ENCODE measurements at regions not wholly inside any gene's neighbourhood (a gene's known extent, or its start where the extent isn't known, plus 50 kb on each side); places are given as distances from the start of the nearest gene placed in this dataset.

DNA sequence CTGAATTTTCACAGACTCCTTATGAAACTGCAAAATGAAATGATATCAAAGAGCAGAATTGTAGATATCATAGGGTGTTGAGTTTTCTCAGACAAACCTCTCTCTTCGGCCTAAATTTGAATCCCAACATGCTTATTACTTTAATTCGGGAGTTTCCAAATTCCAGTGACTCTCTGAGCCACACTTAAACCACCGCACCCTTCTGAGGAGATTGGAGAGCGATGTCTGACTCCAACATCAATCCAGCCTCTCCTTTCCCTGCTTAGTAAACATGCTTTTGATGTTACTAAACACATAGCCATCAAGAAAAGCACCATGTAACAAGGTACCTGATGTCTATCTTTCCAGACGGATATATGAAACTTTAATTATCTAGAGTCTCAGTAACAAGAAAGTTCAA is 103.1 kb upstream of the ARHGAP28 start:
- Mint-ChIP-seq H3K4me3 (no peak overlapping the region), H3K4me1 (no peaks in the 10 kb centered on the region), H3K9me3 (peaks cover 0 to 5% (median 0%) of the 10 kb centered on the region in 7 donors), H3K36me3 (no peaks in the 10 kb centered on the region), H3K27ac (peak overlapping the region in 1 of 7 donors; percentile 23), H3K27me3 (ENCODE audit: low read depth in 3 of 3) (peaks cover 0 to 1% (median 1%) of the 10 kb centered on the region in 3 donors)
- Histone ChIP-seq H3K36me3 (replicated peaks in 1 of 2; ENCODE audit: control insufficient read depth in 1 of 2, insufficient read depth in 2 of 2, low read length in 2 of 2) (no peaks in the 10 kb centered on the region), H3K9me3 (replicated peaks in 1 of 2; ENCODE audit: control insufficient read depth in 1 of 2, insufficient read depth in 1 of 2, low read length in 2 of 2) (no peaks in the 10 kb centered on the region), H3K27ac (ENCODE audit: low read depth in 1 of 2, low read length in 2 of 2) (no peak overlapping the region), H3K4me2 (replicated peaks; ENCODE audit: extremely low read depth, low read length, poor library complexity, severe bottlenecking) (no peak overlapping the region), H3K4me3 (replicated peaks in 1 of 3; ENCODE audit: low read depth in 2 of 3, low read length in 3 of 3) (no peak overlapping the region), H2AFZ (ENCODE audit: insufficient read depth, low read depth, low read length, poor library complexity, severe bottlenecking) (no peak overlapping the region), H4K20me1 (ENCODE audit: insufficient read depth, low read length) (no peaks in the 10 kb centered on the region), H3K79me2 (ENCODE audit: insufficient read depth, low read length) (no peaks in the 10 kb centered on the region), H3K27me3 (ENCODE audit: control insufficient read depth in 2 of 2, insufficient read depth in 2 of 2, low read length in 2 of 2) (no peaks in the 10 kb centered on the region), H3K4me1 (ENCODE audit: control insufficient read depth in 1 of 2, insufficient read depth in 2 of 2, low read length in 2 of 2) (no peaks in the 10 kb centered on the region), H3K9ac (ENCODE audit: insufficient read depth, low read length, poor library complexity, severe bottlenecking) (no peak overlapping the region)
- WGBS (ENCODE audit: insufficient coverage) = 100% methylated on average over 2 of the region's 5 CpGs
- intact Hi-C loops (cut with micrococcal nuclease) = no loop called here
- DNase-seq = no peak
- TF ChIP-seq, protein P1, sequence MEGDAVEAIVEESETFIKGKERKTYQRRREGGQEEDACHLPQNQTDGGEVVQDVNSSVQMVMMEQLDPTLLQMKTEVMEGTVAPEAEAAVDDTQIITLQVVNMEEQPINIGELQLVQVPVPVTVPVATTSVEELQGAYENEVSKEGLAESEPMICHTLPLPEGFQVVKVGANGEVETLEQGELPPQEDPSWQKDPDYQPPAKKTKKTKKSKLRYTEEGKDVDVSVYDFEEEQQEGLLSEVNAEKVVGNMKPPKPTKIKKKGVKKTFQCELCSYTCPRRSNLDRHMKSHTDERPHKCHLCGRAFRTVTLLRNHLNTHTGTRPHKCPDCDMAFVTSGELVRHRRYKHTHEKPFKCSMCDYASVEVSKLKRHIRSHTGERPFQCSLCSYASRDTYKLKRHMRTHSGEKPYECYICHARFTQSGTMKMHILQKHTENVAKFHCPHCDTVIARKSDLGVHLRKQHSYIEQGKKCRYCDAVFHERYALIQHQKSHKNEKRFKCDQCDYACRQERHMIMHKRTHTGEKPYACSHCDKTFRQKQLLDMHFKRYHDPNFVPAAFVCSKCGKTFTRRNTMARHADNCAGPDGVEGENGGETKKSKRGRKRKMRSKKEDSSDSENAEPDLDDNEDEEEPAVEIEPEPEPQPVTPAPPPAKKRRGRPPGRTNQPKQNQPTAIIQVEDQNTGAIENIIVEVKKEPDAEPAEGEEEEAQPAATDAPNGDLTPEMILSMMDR (IDR thresholded peaks at IDR 0.05) = no peak

DNA sequence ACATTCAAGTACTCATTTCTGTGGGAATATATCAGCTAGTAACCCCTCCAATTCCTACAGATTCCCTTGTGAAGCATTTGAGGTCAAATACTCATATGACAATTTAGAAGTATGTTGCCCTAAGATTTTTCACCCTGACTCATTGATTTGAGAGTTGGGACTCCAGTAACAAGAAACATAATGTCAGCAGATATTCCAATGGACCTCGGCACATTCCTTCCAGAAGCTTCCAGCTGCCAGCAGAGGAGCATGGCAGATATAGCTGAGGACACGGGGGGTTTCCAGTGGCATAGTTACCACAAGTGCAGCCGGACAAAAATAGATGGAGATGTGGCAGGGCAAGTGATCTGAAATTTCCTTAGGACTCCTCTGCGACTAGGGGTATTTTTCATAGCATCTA is 101.9 kb upstream of the ARHGAP28 start:
- intact Hi-C loops (cut with micrococcal nuclease) = no loop called here
- 100% methylated on average over 1 of the region's 4 CpGs for WGBS (ENCODE audit: insufficient coverage)

More for the DNA sequence above, 101.9 kb upstream of the ARHGAP28 start:
- DNase-seq = no peak
- no peak overlapping the region for H3K4me3 Mint-ChIP-seq
- no peak overlapping the region for H3K27ac Mint-ChIP-seq
- Histone ChIP-seq H3K4me3 (replicated peaks in 1 of 3; ENCODE audit: low read depth in 2 of 3, low read length in 3 of 3) (no peak overlapping the region), H3K9ac (ENCODE audit: insufficient read depth, low read length, poor library complexity, severe bottlenecking) (no peak overlapping the region), H4K20me1 (ENCODE audit: insufficient read depth, low read length) (no peaks in the 10 kb centered on the region), H2AFZ (ENCODE audit: insufficient read depth, low read depth, low read length, poor library complexity, severe bottlenecking) (no peak overlapping the region), H3K36me3 (replicated peaks in 1 of 2; ENCODE audit: control insufficient read depth in 1 of 2, insufficient read depth in 2 of 2, low read length in 2 of 2) (no peaks in the 10 kb centered on the region), H3K79me2 (ENCODE audit: insufficient read depth, low read length) (no peaks in the 10 kb centered on the region), H3K4me2 (replicated peaks; ENCODE audit: extremely low read depth, low read length, poor library complexity, severe bottlenecking) (no peak overlapping the region), H3K27me3 (ENCODE audit: control insufficient read depth in 2 of 2, insufficient read depth in 2 of 2, low read length in 2 of 2) (no peaks in the 10 kb centered on the region), H3K4me1 (ENCODE audit: control insufficient read depth in 1 of 2, insufficient read depth in 2 of 2, low read length in 2 of 2) (no peaks in the 10 kb centered on the region), H3K27ac (ENCODE audit: low read depth in 1 of 2, low read length in 2 of 2) (no peak overlapping the region), H3K9me3 (replicated peaks in 1 of 2; ENCODE audit: control insufficient read depth in 1 of 2, insufficient read depth in 1 of 2, low read length in 2 of 2) (no peaks in the 10 kb centered on the region)
- TF ChIP-seq, protein P1 (IDR thresholded peaks at IDR 0.05) = no peak
- H3K4me1 Mint-ChIP-seq = no peaks in the 10 kb centered on the region
- H3K27me3 Mint-ChIP-seq (ENCODE audit: low read depth in 3 of 3) = peaks cover 0 to 3% (median 1%) of the 10 kb centered on the region in 3 donors
- no peaks in the 10 kb centered on the region for H3K36me3 Mint-ChIP-seq
- H3K9me3 Mint-ChIP-seq = peaks cover 0 to 3% (median 2%) of the 10 kb centered on the region in 7 donors

Measured in CD14-positive monocyte (primary cell).